ENCODE measurements at regions not wholly inside any gene's neighbourhood (a gene's known extent, or its start where the extent isn't known, plus 50 kb on each side); places are given as distances from the start of the nearest gene placed in this dataset.

DNA sequence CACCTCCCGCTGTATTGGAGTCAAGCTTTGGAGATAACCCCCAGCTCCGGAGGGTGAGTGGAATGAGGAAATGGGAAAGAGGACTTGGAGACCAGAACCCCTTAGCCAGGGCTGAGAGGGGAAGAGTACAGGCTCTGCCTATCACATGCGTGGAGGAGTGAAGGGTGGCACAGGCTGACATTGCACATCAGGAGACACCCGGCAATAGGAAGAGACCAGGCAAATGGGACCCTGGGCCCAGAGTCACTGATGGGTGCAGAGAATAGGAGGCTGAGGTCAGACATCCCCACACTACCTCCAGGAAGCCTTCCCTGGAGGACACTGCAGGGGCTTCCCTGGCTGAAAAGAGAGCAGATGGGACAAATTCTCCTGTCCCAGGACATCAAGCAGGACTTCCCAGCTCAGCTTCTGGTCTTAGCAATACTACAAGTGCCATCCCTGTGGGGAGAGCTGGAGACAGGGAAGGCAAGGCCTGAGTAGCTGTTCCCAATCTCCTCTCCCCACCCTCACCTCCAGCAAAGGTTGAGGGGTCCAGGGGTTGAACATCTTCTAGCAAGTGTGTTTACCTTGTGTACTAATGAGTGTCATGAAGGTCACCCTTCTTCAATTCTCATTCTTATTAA, 160.7 kb downstream of the BUD13 start:
- no peak for DNase-seq (ENCODE audit: extremely low read depth, insufficient read length)
- peaks cover 3% of the 10 kb centered on the region for H3K27me3 ChIP-seq (replicated peaks; ENCODE audit: control insufficient read depth, insufficient read depth, low read length)
- no peak overlapping the region for H3K4me3 ChIP-seq (replicated peaks; ENCODE audit: low read depth, low read length)
- TF ChIP-seq, protein P1, sequence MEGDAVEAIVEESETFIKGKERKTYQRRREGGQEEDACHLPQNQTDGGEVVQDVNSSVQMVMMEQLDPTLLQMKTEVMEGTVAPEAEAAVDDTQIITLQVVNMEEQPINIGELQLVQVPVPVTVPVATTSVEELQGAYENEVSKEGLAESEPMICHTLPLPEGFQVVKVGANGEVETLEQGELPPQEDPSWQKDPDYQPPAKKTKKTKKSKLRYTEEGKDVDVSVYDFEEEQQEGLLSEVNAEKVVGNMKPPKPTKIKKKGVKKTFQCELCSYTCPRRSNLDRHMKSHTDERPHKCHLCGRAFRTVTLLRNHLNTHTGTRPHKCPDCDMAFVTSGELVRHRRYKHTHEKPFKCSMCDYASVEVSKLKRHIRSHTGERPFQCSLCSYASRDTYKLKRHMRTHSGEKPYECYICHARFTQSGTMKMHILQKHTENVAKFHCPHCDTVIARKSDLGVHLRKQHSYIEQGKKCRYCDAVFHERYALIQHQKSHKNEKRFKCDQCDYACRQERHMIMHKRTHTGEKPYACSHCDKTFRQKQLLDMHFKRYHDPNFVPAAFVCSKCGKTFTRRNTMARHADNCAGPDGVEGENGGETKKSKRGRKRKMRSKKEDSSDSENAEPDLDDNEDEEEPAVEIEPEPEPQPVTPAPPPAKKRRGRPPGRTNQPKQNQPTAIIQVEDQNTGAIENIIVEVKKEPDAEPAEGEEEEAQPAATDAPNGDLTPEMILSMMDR (IDR thresholded peaks at IDR 0.05; ENCODE audit: insufficient read depth, low read length, poor library complexity, severe bottlenecking) = no peak
- no peaks in the 10 kb centered on the region for H3K36me3 ChIP-seq (ENCODE audit: control insufficient read depth, insufficient read depth, low read length)

- DNase-seq (ENCODE audit: extremely low read depth, insufficient read length) = no peak
- Histone ChIP-seq H3K4me3 (replicated peaks; ENCODE audit: low read depth, low read length) (no peak overlapping the region), H3K27me3 (replicated peaks; ENCODE audit: control insufficient read depth, insufficient read depth, low read length) (peaks cover 3% of the 10 kb centered on the region), H3K36me3 (ENCODE audit: control insufficient read depth, insufficient read depth, low read length) (no peaks in the 10 kb centered on the region)
- TF ChIP-seq, protein P1 (IDR thresholded peaks at IDR 0.05; ENCODE audit: insufficient read depth, low read length, poor library complexity, severe bottlenecking) = no peak
These were observed 162.6 kb downstream of the BUD13 start for GRCh38 chr11:116610190-116610589.

DNA sequence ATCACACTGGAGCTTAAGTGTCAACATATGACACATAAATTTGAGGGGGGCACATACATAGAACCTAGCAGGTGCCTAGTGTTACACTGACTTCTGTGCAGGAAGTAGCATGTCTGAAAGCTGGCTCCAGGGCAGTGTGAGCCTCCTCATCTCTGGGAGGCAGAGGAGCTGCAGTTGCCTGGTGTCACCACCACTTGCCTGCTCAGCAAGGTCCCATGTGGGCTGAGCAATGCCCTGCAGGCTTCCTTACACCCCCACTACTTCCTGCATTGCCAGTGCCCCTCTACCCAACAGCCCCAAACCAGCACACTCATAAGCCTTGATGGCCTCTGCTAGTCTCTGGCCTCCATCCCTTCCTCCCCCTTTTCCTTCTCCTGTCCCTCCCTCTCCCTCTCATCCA, 165.8 kb downstream of the BUD13 start:
- H3K36me3 ChIP-seq (ENCODE audit: control insufficient read depth, insufficient read depth, low read length) = no peaks in the 10 kb centered on the region
- H3K4me3 ChIP-seq (replicated peaks; ENCODE audit: low read depth, low read length) = no peak overlapping the region
- DNase-seq (ENCODE audit: extremely low read depth, insufficient read length) = no peak
- TF ChIP-seq, protein P1 (IDR thresholded peaks at IDR 0.05; ENCODE audit: insufficient read depth, low read length, poor library complexity, severe bottlenecking) = no peak
- H3K27me3 ChIP-seq (replicated peaks; ENCODE audit: control insufficient read depth, insufficient read depth, low read length) = peaks cover 2% of the 10 kb centered on the region

GRCh38 chr11:116605543-116606459, 167.0 kb downstream of the BUD13 start:
- TF ChIP-seq, protein P1 (IDR thresholded peaks at IDR 0.05; ENCODE audit: insufficient read depth, low read length, poor library complexity, severe bottlenecking) = peak; percentile 57
- Histone ChIP-seq H3K36me3 (ENCODE audit: control insufficient read depth, insufficient read depth, low read length) (no peaks in the 10 kb centered on the region), H3K4me3 (replicated peaks; ENCODE audit: low read depth, low read length) (no peak overlapping the region), H3K27me3 (replicated peaks; ENCODE audit: control insufficient read depth, insufficient read depth, low read length) (peaks cover 2% of the 10 kb centered on the region)
- no peak for DNase-seq (ENCODE audit: extremely low read depth, insufficient read length)

- TF ChIP-seq, protein P1 (IDR thresholded peaks at IDR 0.05; ENCODE audit: insufficient read depth, low read length, poor library complexity, severe bottlenecking) = no peak
- no peak overlapping the region for H3K4me3 ChIP-seq (replicated peaks; ENCODE audit: low read depth, low read length)
- DNase-seq (ENCODE audit: extremely low read depth, insufficient read length) = no peak
- peaks cover 4% of the 10 kb centered on the region for H3K27me3 ChIP-seq (replicated peaks; ENCODE audit: control insufficient read depth, insufficient read depth, low read length)
- no peaks in the 10 kb centered on the region for H3K36me3 ChIP-seq (ENCODE audit: control insufficient read depth, insufficient read depth, low read length)
These were observed 169.0 kb downstream of the BUD13 start for GRCh38 chr11:116603728-116604323.
